K562 (cell line): ENCODE measurements at regions not wholly inside any gene's neighbourhood (a gene's known extent, or its start where the extent isn't known, plus 50 kb on each side); places are given as distances from the start of the nearest gene placed in this dataset.

Experiments used
- BMI1 ChIP-seq: fragments of 150-350 bp; IDR thresholded peaks from 2 replicates; pipeline ENCODE4 v1.6.1; 2014; ENCODE audit warnings: low read length
- HDGF ChIP-seq: fragments of 450-650 bp; IDR thresholded peaks from 2 replicates; pipeline ENCODE4 v1.6.1; 2016
- HMBOX1 ChIP-seq: sonication (generic); IDR thresholded peaks from 2 replicates; pipeline ENCODE4 v1.6.1; 2016
- SAFB ChIP-seq: fragments of 200-400 bp; formaldehyde crosslinking; IDR thresholded peaks from 2 replicates; pipeline ENCODE4 v1.6.1; 2017; ENCODE audit warnings: low read depth, low read length, borderline replicate concordance
- SMAD2 ChIP-seq: fragments of 150-350 bp; IDR thresholded peaks from 2 replicates; pipeline ENCODE4 v1.6.1; 2014; ENCODE audit warnings: low read depth, mild to moderate bottlenecking, low read length
- SREBF2 ChIP-seq: sonication (generic); formaldehyde crosslinking; IDR thresholded peaks from 2 replicates; pipeline ENCODE4 v1.4.0; 2020; ENCODE audit warnings: mild to moderate bottlenecking, missing genetic modification reagents
- ZFP30 ChIP-seq: fragments of 250-450 bp; sonication (Bioruptor Pico); IDR thresholded peaks from 2 replicates; pipeline ENCODE4 v1.8.0; 2022; ENCODE audit warnings: moderate library complexity, mild to moderate bottlenecking, inconsistent platforms, borderline replicate concordance
- TF ChIP-seq, protein P1 (sequence below), 2 experiments: fragments of 450-650 bp in 1 of 2; sonication (generic) in 1 of 2; formaldehyde crosslinking in 1 of 2; IDR thresholded peaks in 1 of 2; conservative IDR thresholded peaks in 1 of 2; 2 replicates each; pipeline versions ENCODE4 v1.6.1 to v1.8.1; 2016 to 2023; ENCODE audit warnings: mild to moderate bottlenecking in 2 of 2, moderate library complexity in 2 of 2, inconsistent platforms in 1 of 2, missing genetic modification reagents in 1 of 2

DNA sequence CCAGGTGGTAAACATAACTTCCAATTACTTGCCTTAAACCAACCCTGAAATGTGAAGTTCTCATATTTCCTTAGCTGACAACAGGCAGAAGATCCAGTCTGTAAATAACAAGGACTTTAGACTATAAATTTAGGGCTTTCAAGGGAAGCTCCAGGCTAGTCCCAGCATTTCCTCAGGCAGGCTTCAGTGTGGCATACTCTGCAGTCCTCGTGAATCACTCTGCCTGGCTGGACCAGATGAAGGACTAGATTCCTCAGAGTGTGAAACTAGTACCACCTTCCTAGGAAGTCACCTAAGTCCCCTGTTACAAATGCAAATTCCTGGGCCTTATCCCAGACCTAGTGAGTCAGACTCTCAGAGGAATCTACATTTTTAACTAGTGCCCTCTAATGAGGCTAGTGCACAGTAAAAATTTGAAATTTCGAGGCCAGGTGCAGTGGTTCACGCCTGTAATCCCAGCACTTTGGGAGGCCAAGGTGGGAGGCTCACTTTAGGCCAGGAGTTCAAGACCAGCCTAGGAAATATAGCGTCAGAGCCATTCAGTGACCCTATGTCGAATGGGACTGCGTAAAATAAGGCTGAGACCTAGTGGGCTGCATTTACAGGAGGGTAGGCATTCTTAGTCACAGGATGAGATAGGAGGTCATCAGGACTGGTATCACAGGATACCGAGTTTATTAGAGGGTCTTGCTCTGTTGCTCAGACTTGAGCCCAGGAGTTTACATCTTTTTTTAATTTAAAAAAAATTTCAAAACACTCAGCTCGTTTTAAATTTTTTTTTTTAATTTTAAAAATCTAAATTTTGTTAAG lies 279.6 kb upstream of the JARID2 start (continued):
- TF ChIP-seq SAFB (no peak), ZFP30 (no peak), HMBOX1 (peak; percentile 20; the same call in 1 of the 2 replicates), BMI1 (no peak), SREBF2 (CRISPR knock-in tag) (no peak), HDGF (no peak), SMAD2 (no peak)
- TF ChIP-seq, protein P1, sequence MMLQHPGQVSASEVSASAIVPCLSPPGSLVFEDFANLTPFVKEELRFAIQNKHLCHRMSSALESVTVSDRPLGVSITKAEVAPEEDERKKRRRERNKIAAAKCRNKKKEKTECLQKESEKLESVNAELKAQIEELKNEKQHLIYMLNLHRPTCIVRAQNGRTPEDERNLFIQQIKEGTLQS (IDR thresholded peaks at IDR 0.05): 0 out of 2 replicates have a peak, but pooled peaks have one; percentile 2
- TF ChIP-seq, protein P1 (CRISPR knock-in tag; conservative IDR thresholded peaks at IDR 0.05): no peak
- TF ChIP-seq, all 486 proteins: peak for 3
